ENCODE measurements at regions not wholly inside any gene's neighbourhood (a gene's known extent, or its start where the extent isn't known, plus 50 kb on each side); places are given as distances from the start of the nearest gene placed in this dataset.
"Not testable (repeated sequence)": the region's sequence is repeated elsewhere in the genome, so short reads cannot be mapped to it uniquely, and the experiment has no call there.

GRCh38 chr1:219716611-219717114 is 103.8 kb upstream of the ZC3H11B start:
- H3K27ac ChIP-seq (ENCODE audit: low read depth in 2 of 2, low read length in 1 of 2), result no peak overlapping the region
- H3K27me3 ChIP-seq (ENCODE audit: control insufficient read depth in 1 of 2, insufficient read depth in 2 of 2, low read length in 2 of 2), result no peaks in the 10 kb centered on the region
- H3K4me3 ChIP-seq (ENCODE audit: low read depth in 1 of 2, low read length in 2 of 2), result no peak overlapping the region
- WGBS, 2 donors, result 93 to 95% methylated on average over 3 of the region's 3 CpGs
- H3K9me3 ChIP-seq (ENCODE audit: control insufficient read depth in 2 of 2, insufficient read depth in 1 of 2, low read depth in 1 of 2, low read length in 1 of 2), result no peaks in the 10 kb centered on the region
- H3K36me3 ChIP-seq (ENCODE audit: control insufficient read depth in 2 of 2, insufficient read depth in 2 of 2, low read length in 1 of 2), result no peaks in the 10 kb centered on the region
- no peaks in the 10 kb centered on the region for H3K4me1 ChIP-seq (ENCODE audit: control insufficient read depth in 2 of 2, insufficient read depth in 2 of 2, low read length in 1 of 2)

GRCh38 chr1:219713981-219714381 is 101.1 kb upstream of the ZC3H11B start:
- no peaks in the 10 kb centered on the region for H3K27me3 ChIP-seq (ENCODE audit: control insufficient read depth in 1 of 2, insufficient read depth in 2 of 2, low read length in 2 of 2)
- no peaks in the 10 kb centered on the region for H3K36me3 ChIP-seq (ENCODE audit: control insufficient read depth in 2 of 2, insufficient read depth in 2 of 2, low read length in 1 of 2)
- H3K4me1 ChIP-seq (ENCODE audit: control insufficient read depth in 2 of 2, insufficient read depth in 2 of 2, low read length in 1 of 2), result no peaks in the 10 kb centered on the region
- H3K4me3 ChIP-seq (ENCODE audit: low read depth in 1 of 2, low read length in 2 of 2), result no peak overlapping the region
- H3K27ac ChIP-seq (ENCODE audit: low read depth in 2 of 2, low read length in 1 of 2), result no peak overlapping the region
- 59 to 65% methylated on average over 4 of the region's 4 CpGs for WGBS, 2 donors
- no peaks in the 10 kb centered on the region for H3K9me3 ChIP-seq (ENCODE audit: control insufficient read depth in 2 of 2, insufficient read depth in 1 of 2, low read depth in 1 of 2, low read length in 1 of 2)

- Histone ChIP-seq H3K27ac (ENCODE audit: low read depth in 2 of 2, low read length in 1 of 2) (no peak overlapping the region), H3K4me3 (ENCODE audit: low read depth in 1 of 2, low read length in 2 of 2) (no peak overlapping the region), H3K4me1 (ENCODE audit: control insufficient read depth in 2 of 2, insufficient read depth in 2 of 2, low read length in 1 of 2) (no peaks in the 10 kb centered on the region), H3K27me3 (ENCODE audit: control insufficient read depth in 1 of 2, insufficient read depth in 2 of 2, low read length in 2 of 2) (no peaks in the 10 kb centered on the region), H3K9me3 (ENCODE audit: control insufficient read depth in 2 of 2, insufficient read depth in 1 of 2, low read depth in 1 of 2, low read length in 1 of 2) (no peaks in the 10 kb centered on the region), H3K36me3 (ENCODE audit: control insufficient read depth in 2 of 2, insufficient read depth in 2 of 2, low read length in 1 of 2) (no peaks in the 10 kb centered on the region)
- WGBS, 2 donors, result 84 to 86% methylated on average over 4 of the region's 4 CpGs
Measured at GRCh38 chr1:219712506-219712905, 99.6 kb upstream of the ZC3H11B start.

- no peaks in the 10 kb centered on the region for H3K9me3 ChIP-seq (ENCODE audit: control insufficient read depth in 2 of 2, insufficient read depth in 1 of 2, low read depth in 1 of 2, low read length in 1 of 2)
- no peaks in the 10 kb centered on the region for H3K4me1 ChIP-seq (ENCODE audit: control insufficient read depth in 2 of 2, insufficient read depth in 2 of 2, low read length in 1 of 2)
- 85 to 93% methylated on average over 6 of the region's 6 CpGs for WGBS, 2 donors
- H3K27ac ChIP-seq (ENCODE audit: low read depth in 2 of 2, low read length in 1 of 2), result no peak overlapping the region
- H3K36me3 ChIP-seq (ENCODE audit: control insufficient read depth in 2 of 2, insufficient read depth in 2 of 2, low read length in 1 of 2), result no peaks in the 10 kb centered on the region
- H3K4me3 ChIP-seq (ENCODE audit: low read depth in 1 of 2, low read length in 2 of 2), result no peak overlapping the region
- H3K27me3 ChIP-seq (ENCODE audit: control insufficient read depth in 1 of 2, insufficient read depth in 2 of 2, low read length in 2 of 2), result no peaks in the 10 kb centered on the region
Measured at GRCh38 chr1:219710529-219711194, 97.8 kb upstream of the ZC3H11B start.

GRCh38 chr1:219708919-219709543 is 96.1 kb upstream of the ZC3H11B start:
- H3K4me1 ChIP-seq (ENCODE audit: control insufficient read depth in 2 of 2, insufficient read depth in 2 of 2, low read length in 1 of 2), result no peaks in the 10 kb centered on the region
- 65 to 69% methylated on average over 6 of the region's 6 CpGs for WGBS, 2 donors
- no peaks in the 10 kb centered on the region for H3K36me3 ChIP-seq (ENCODE audit: control insufficient read depth in 2 of 2, insufficient read depth in 2 of 2, low read length in 1 of 2)
- no peaks in the 10 kb centered on the region for H3K27me3 ChIP-seq (ENCODE audit: control insufficient read depth in 1 of 2, insufficient read depth in 2 of 2, low read length in 2 of 2)
- no peak overlapping the region for H3K27ac ChIP-seq (ENCODE audit: low read depth in 2 of 2, low read length in 1 of 2)
- H3K9me3 ChIP-seq (ENCODE audit: control insufficient read depth in 2 of 2, insufficient read depth in 1 of 2, low read depth in 1 of 2, low read length in 1 of 2), result no peaks in the 10 kb centered on the region
- H3K4me3 ChIP-seq (ENCODE audit: low read depth in 1 of 2, low read length in 2 of 2), result no peak overlapping the region

GRCh38 chr1:219707885-219708284 is 95.0 kb upstream of the ZC3H11B start:
- WGBS, 2 donors, result 81 to 92% methylated on average over 1 of the region's 1 CpG

GRCh38 chr1:219704331-219704730 is 91.4 kb upstream of the ZC3H11B start:
- WGBS, 2 donors, result 68 to 80% methylated on average over 3 of the region's 3 CpGs

More at GRCh38 chr1:219707885-219708284, 95.0 kb upstream of the ZC3H11B start:
- H3K36me3 ChIP-seq (ENCODE audit: control insufficient read depth in 2 of 2, insufficient read depth in 2 of 2, low read length in 1 of 2); H3K4me3 ChIP-seq (ENCODE audit: low read depth in 1 of 2, low read length in 2 of 2); H3K27ac ChIP-seq (ENCODE audit: low read depth in 2 of 2, low read length in 1 of 2); H3K27me3 ChIP-seq (ENCODE audit: control insufficient read depth in 1 of 2, insufficient read depth in 2 of 2, low read length in 2 of 2); H3K9me3 ChIP-seq (ENCODE audit: control insufficient read depth in 2 of 2, insufficient read depth in 1 of 2, low read depth in 1 of 2, low read length in 1 of 2); H3K4me1 ChIP-seq (ENCODE audit: control insufficient read depth in 2 of 2, insufficient read depth in 2 of 2, low read length in 1 of 2): not testable (repeated sequence)

GRCh38 chr1:219703368-219703639 is 90.4 kb upstream of the ZC3H11B start:
- no peak overlapping the region for H3K4me3 ChIP-seq (ENCODE audit: low read depth in 1 of 2, low read length in 2 of 2)
- 92 to 94% methylated on average over 3 of the region's 3 CpGs for WGBS, 2 donors
- H3K27ac ChIP-seq (ENCODE audit: low read depth in 2 of 2, low read length in 1 of 2), result no peak overlapping the region
- H3K9me3 ChIP-seq (ENCODE audit: control insufficient read depth in 2 of 2, insufficient read depth in 1 of 2, low read depth in 1 of 2, low read length in 1 of 2), result no peaks in the 10 kb centered on the region
- no peaks in the 10 kb centered on the region for H3K36me3 ChIP-seq (ENCODE audit: control insufficient read depth in 2 of 2, insufficient read depth in 2 of 2, low read length in 1 of 2)
- peaks cover 0 to 4% of the 10 kb centered on the region in 2 donors for H3K27me3 ChIP-seq (ENCODE audit: control insufficient read depth in 1 of 2, insufficient read depth in 2 of 2, low read length in 2 of 2)
- no peaks in the 10 kb centered on the region for H3K4me1 ChIP-seq (ENCODE audit: control insufficient read depth in 2 of 2, insufficient read depth in 2 of 2, low read length in 1 of 2)

More at GRCh38 chr1:219704331-219704730, 91.4 kb upstream of the ZC3H11B start:
- H3K27me3 ChIP-seq (ENCODE audit: control insufficient read depth in 1 of 2, insufficient read depth in 2 of 2, low read length in 2 of 2); H3K9me3 ChIP-seq (ENCODE audit: control insufficient read depth in 2 of 2, insufficient read depth in 1 of 2, low read depth in 1 of 2, low read length in 1 of 2); H3K36me3 ChIP-seq (ENCODE audit: control insufficient read depth in 2 of 2, insufficient read depth in 2 of 2, low read length in 1 of 2); H3K27ac ChIP-seq (ENCODE audit: low read depth in 2 of 2, low read length in 1 of 2); H3K4me1 ChIP-seq (ENCODE audit: control insufficient read depth in 2 of 2, insufficient read depth in 2 of 2, low read length in 1 of 2); H3K4me3 ChIP-seq (ENCODE audit: low read depth in 1 of 2, low read length in 2 of 2): not testable (repeated sequence)

- H3K4me1 ChIP-seq (ENCODE audit: control insufficient read depth in 2 of 2, insufficient read depth in 2 of 2, low read length in 1 of 2), result no peaks in the 10 kb centered on the region
- no peak overlapping the region for H3K27ac ChIP-seq (ENCODE audit: low read depth in 2 of 2, low read length in 1 of 2)
- WGBS, 2 donors, result 73 to 74% methylated on average over 3 of the region's 3 CpGs
- peaks cover 0 to 4% of the 10 kb centered on the region in 2 donors for H3K27me3 ChIP-seq (ENCODE audit: control insufficient read depth in 1 of 2, insufficient read depth in 2 of 2, low read length in 2 of 2)
- no peaks in the 10 kb centered on the region for H3K9me3 ChIP-seq (ENCODE audit: control insufficient read depth in 2 of 2, insufficient read depth in 1 of 2, low read depth in 1 of 2, low read length in 1 of 2)
- no peaks in the 10 kb centered on the region for H3K36me3 ChIP-seq (ENCODE audit: control insufficient read depth in 2 of 2, insufficient read depth in 2 of 2, low read length in 1 of 2)
- no peak overlapping the region for H3K4me3 ChIP-seq (ENCODE audit: low read depth in 1 of 2, low read length in 2 of 2)
Measured at GRCh38 chr1:219701476-219701875, 88.6 kb upstream of the ZC3H11B start.

GRCh38 chr1:219699870-219700269 is 87.0 kb upstream of the ZC3H11B start:
- H3K36me3 ChIP-seq (ENCODE audit: control insufficient read depth in 2 of 2, insufficient read depth in 2 of 2, low read length in 1 of 2), result no peaks in the 10 kb centered on the region
- no peak overlapping the region for H3K27ac ChIP-seq (ENCODE audit: low read depth in 2 of 2, low read length in 1 of 2)
- H3K4me1 ChIP-seq (ENCODE audit: control insufficient read depth in 2 of 2, insufficient read depth in 2 of 2, low read length in 1 of 2), result no peaks in the 10 kb centered on the region
- H3K4me3 ChIP-seq (ENCODE audit: low read depth in 1 of 2, low read length in 2 of 2), result no peak overlapping the region
- H3K9me3 ChIP-seq (ENCODE audit: control insufficient read depth in 2 of 2, insufficient read depth in 1 of 2, low read depth in 1 of 2, low read length in 1 of 2), result no peaks in the 10 kb centered on the region
- H3K27me3 ChIP-seq (ENCODE audit: control insufficient read depth in 1 of 2, insufficient read depth in 2 of 2, low read length in 2 of 2), result peaks cover 0 to 4% of the 10 kb centered on the region in 2 donors
- WGBS, 2 donors, result 86 to 88% methylated on average over 5 of the region's 5 CpGs
